D721Med (cell line): ENCODE measurements at regions not wholly inside any gene's neighbourhood (a gene's known extent, or its start where the extent isn't known, plus 50 kb on each side); places are given as distances from the start of the nearest gene placed in this dataset.

Source experiments
- DNase-seq: peaks from one replicate; pipeline ENCODE4 v3.0.0; 2011; ENCODE audit warnings: low spot score; ENCODE audit not compliant: insufficient read length
- FAIRE-seq: peaks from 2 replicates; lab custom pipeline; 2011; peaks lifted over from hg19 to GRCh38; lab: Jason Lieb, UNC
- CTCF ChIP-seq: IDR thresholded peaks from 2 replicates; pipeline ENCODE4 v1.5.1; 2012; ENCODE audit warnings: mild to moderate bottlenecking, control low read depth; ENCODE audit not compliant: insufficient read depth; ENCODE audit errors: missing control alignments

GRCh38 chr12:58602179-58602578 lies 318.1 kb downstream of the LRIG3 start:
- FAIRE-seq (no peak), DNase-seq (no peak)
- no peak for TF ChIP-seq CTCF

- FAIRE-seq (no peak), DNase-seq (no peak)
- no peak for TF ChIP-seq CTCF
These were observed 317.6 kb downstream of the LRIG3 start for GRCh38 chr12:58602736-58603135.

- FAIRE-seq (no peak), DNase-seq (no peak)
- no peak for TF ChIP-seq CTCF
These were observed 312.5 kb downstream of the LRIG3 start for GRCh38 chr12:58607805-58608204.

- no peak for TF ChIP-seq CTCF
- FAIRE-seq (no peak), DNase-seq (no peak)
These were observed 311.6 kb downstream of the LRIG3 start for GRCh38 chr12:58608711-58609110.

- FAIRE-seq: no peak
These were observed 305.3 kb downstream of the LRIG3 start for GRCh38 chr12:58615047-58615446.

GRCh38 chr12:58615576-58615975 lies 304.7 kb downstream of the LRIG3 start:
- FAIRE-seq (no peak), DNase-seq (no peak)
- no peak for TF ChIP-seq CTCF

More at GRCh38 chr12:58615047-58615446, 305.3 kb downstream of the LRIG3 start:
- no peak for DNase-seq
- no peak for TF ChIP-seq CTCF

GRCh38 chr12:58616618-58617017 lies 303.7 kb downstream of the LRIG3 start:
- no peak for TF ChIP-seq CTCF
- FAIRE-seq (no peak), DNase-seq (no peak)
